ENCODE measurements at regions not wholly inside any gene's neighbourhood (a gene's known extent, or its start where the extent isn't known, plus 50 kb on each side); places are given as distances from the start of the nearest gene placed in this dataset.

- no peaks in the 10 kb centered on the region for H3K36me3 Mint-ChIP-seq (ENCODE audit: low read depth)
- Histone ChIP-seq H3K4me1 (ENCODE audit: control insufficient read depth, insufficient read depth, low read length) (no peaks in the 10 kb centered on the region), H3K9ac (ENCODE audit: extremely low read depth, low read length, poor library complexity, severe bottlenecking) (no peak overlapping the region), H3K4me3 (ENCODE audit: low read length) (no peak overlapping the region), H3K36me3 (ENCODE audit: control insufficient read depth, insufficient read depth, low read length) (no peaks in the 10 kb centered on the region), H3K27ac (ENCODE audit: low read depth, low read length) (no peak overlapping the region), H3K9me3 (ENCODE audit: control insufficient read depth, low read length) (peaks cover 19% of the 10 kb centered on the region), H3K27me3 (ENCODE audit: control insufficient read depth, insufficient read depth, low read length, poor library complexity, severe bottlenecking) (no peaks in the 10 kb centered on the region)
- no peaks in the 10 kb centered on the region for H3K27me3 Mint-ChIP-seq (ENCODE audit: insufficient read depth)
- no peak overlapping the region for H3K27ac Mint-ChIP-seq
- no peak for TF ChIP-seq CTCF (conservative IDR thresholded peaks at IDR 0.05)
- H3K9me3 Mint-ChIP-seq: peaks cover 7% of the 10 kb centered on the region
- no peak overlapping the region for H3K4me3 Mint-ChIP-seq
- DNase-seq: no peak
- no peaks in the 10 kb centered on the region for H3K4me1 Mint-ChIP-seq
Measured at GRCh38 chr7:14073988-14074387, 84.5 kb upstream of the ETV1 start.

GRCh38 chr7:14073543-14073942 is 84.1 kb upstream of the ETV1 start:
- H3K27ac ChIP-seq (ENCODE audit: low read depth, low read length): no peak overlapping the region
- H3K27me3 ChIP-seq (ENCODE audit: control insufficient read depth, insufficient read depth, low read length, poor library complexity, severe bottlenecking): no peaks in the 10 kb centered on the region
- WGBS, 2 experiments (ENCODE audit: insufficient coverage in 1 of 2, insufficient read length in 1 of 2): 83% methylated on average over 1 of the region's 1 CpG; no CpG with 5 or more reads in 1 of the 2 experiments
- no peaks in the 10 kb centered on the region for H3K27me3 Mint-ChIP-seq (ENCODE audit: insufficient read depth)
- no peaks in the 10 kb centered on the region for H3K4me1 ChIP-seq (ENCODE audit: control insufficient read depth, insufficient read depth, low read length)
- H3K9me3 Mint-ChIP-seq: peaks cover 8% of the 10 kb centered on the region
- H3K4me1 Mint-ChIP-seq: no peaks in the 10 kb centered on the region
- no peak overlapping the region for H3K9ac ChIP-seq (ENCODE audit: extremely low read depth, low read length, poor library complexity, severe bottlenecking)
- no peaks in the 10 kb centered on the region for H3K36me3 Mint-ChIP-seq (ENCODE audit: low read depth)
- H3K4me3 Mint-ChIP-seq: no peak overlapping the region
- H3K27ac Mint-ChIP-seq: no peak overlapping the region
- TF ChIP-seq CTCF (conservative IDR thresholded peaks at IDR 0.05): no peak
- H3K4me3 ChIP-seq (ENCODE audit: low read length): no peak overlapping the region
- DNase-seq: no peak
- H3K9me3 ChIP-seq (ENCODE audit: control insufficient read depth, low read length): peaks cover 20% of the 10 kb centered on the region
- no peaks in the 10 kb centered on the region for H3K36me3 ChIP-seq (ENCODE audit: control insufficient read depth, insufficient read depth, low read length)

- no peak for DNase-seq
- Histone ChIP-seq H3K4me3 (ENCODE audit: low read length) (no peak overlapping the region), H3K27ac (ENCODE audit: low read depth, low read length) (no peak overlapping the region), H3K36me3 (ENCODE audit: control insufficient read depth, insufficient read depth, low read length) (no peaks in the 10 kb centered on the region), H3K9me3 (ENCODE audit: control insufficient read depth, low read length) (peaks cover 24% of the 10 kb centered on the region), H3K4me1 (ENCODE audit: control insufficient read depth, insufficient read depth, low read length) (no peaks in the 10 kb centered on the region), H3K27me3 (ENCODE audit: control insufficient read depth, insufficient read depth, low read length, poor library complexity, severe bottlenecking) (no peaks in the 10 kb centered on the region), H3K9ac (ENCODE audit: extremely low read depth, low read length, poor library complexity, severe bottlenecking) (no peak overlapping the region)
- no peaks in the 10 kb centered on the region for H3K36me3 Mint-ChIP-seq (ENCODE audit: low read depth)
- TF ChIP-seq CTCF (conservative IDR thresholded peaks at IDR 0.05): no peak
- H3K27me3 Mint-ChIP-seq (ENCODE audit: insufficient read depth): no peaks in the 10 kb centered on the region
- 94 to 95% methylated on average over 3 to 4 of the region's 4 CpGs for WGBS, 2 experiments (ENCODE audit: insufficient coverage in 1 of 2, insufficient read length in 1 of 2)
- H3K4me1 Mint-ChIP-seq: no peaks in the 10 kb centered on the region
- no peak overlapping the region for H3K4me3 Mint-ChIP-seq
- peaks cover 14% of the 10 kb centered on the region for H3K9me3 Mint-ChIP-seq
- H3K27ac Mint-ChIP-seq: no peak overlapping the region
Measured at GRCh38 chr7:14071045-14071444, 81.6 kb upstream of the ETV1 start.
